ENCODE measurements at regions not wholly inside any gene's neighbourhood (a gene's known extent, or its start where the extent isn't known, plus 50 kb on each side); places are given as distances from the start of the nearest gene placed in this dataset.

GRCh38 chr13:31955101-31955500 lies 76.5 kb upstream of the FRY start:
- no peak overlapping the region for H3K27ac ChIP-seq
- DNase-seq (ENCODE audit: low read depth, low spot score), result no peak

- H3K27ac ChIP-seq, result no peak overlapping the region
Measured at GRCh38 chr13:31955741-31956140, 75.8 kb upstream of the FRY start.

GRCh38 chr13:31956980-31957644 lies 74.5 kb upstream of the FRY start:
- no peak for DNase-seq (ENCODE audit: low read depth, low spot score)
- no peak overlapping the region for H3K27ac ChIP-seq

More at GRCh38 chr13:31955741-31956140, 75.8 kb upstream of the FRY start:
- no peak for DNase-seq (ENCODE audit: low read depth, low spot score)

GRCh38 chr13:31957772-31958171 lies 73.8 kb upstream of the FRY start:
- DNase-seq (ENCODE audit: low read depth, low spot score), result no peak

GRCh38 chr13:31962731-31963370 lies 68.7 kb upstream of the FRY start:
- H3K27ac ChIP-seq, result no peak overlapping the region
- DNase-seq (ENCODE audit: low read depth, low spot score), result no peak

More at GRCh38 chr13:31957772-31958171, 73.8 kb upstream of the FRY start:
- H3K27ac ChIP-seq, result no peak overlapping the region

- DNase-seq (ENCODE audit: low read depth, low spot score), result no peak
- peak overlapping the region; percentile 15 for H3K27ac ChIP-seq
Measured at GRCh38 chr13:31963631-31964030, 67.9 kb upstream of the FRY start.

- peak overlapping the region; percentile 15 for H3K27ac ChIP-seq
- no peak for DNase-seq (ENCODE audit: low read depth, low spot score)
Measured at GRCh38 chr13:31964168-31964567, 67.4 kb upstream of the FRY start.

- no peak overlapping the region for H3K27ac ChIP-seq
- no peak for DNase-seq (ENCODE audit: low read depth, low spot score)
Measured at GRCh38 chr13:31965361-31966066, 66.1 kb upstream of the FRY start.

GRCh38 chr13:31967155-31967554 lies 64.4 kb upstream of the FRY start:
- DNase-seq (ENCODE audit: low read depth, low spot score), result no peak
- H3K27ac ChIP-seq, result no peak overlapping the region

- no peak overlapping the region for H3K27ac ChIP-seq
- no peak for DNase-seq (ENCODE audit: low read depth, low spot score)
Measured at GRCh38 chr13:31968473-31968872, 63.1 kb upstream of the FRY start.

GRCh38 chr13:31970231-31970930 lies 61.2 kb upstream of the FRY start:
- H3K27ac ChIP-seq, result peak overlapping the region; percentile 62
- DNase-seq (ENCODE audit: low read depth, low spot score), result peak; percentile 74

- no peak overlapping the region for H3K27ac ChIP-seq
- no peak for DNase-seq (ENCODE audit: low read depth, low spot score)
Measured at GRCh38 chr13:31972453-31972852, 59.1 kb upstream of the FRY start.

- no peak overlapping the region for H3K27ac ChIP-seq
- DNase-seq (ENCODE audit: low read depth, low spot score), result no peak
Measured at GRCh38 chr13:31978021-31978420, 53.6 kb upstream of the FRY start.

GRCh38 chr13:31980830-31981229 lies 50.7 kb upstream of the FRY start:
- H3K27ac ChIP-seq, result peak overlapping the region; percentile 64
- no peak for DNase-seq (ENCODE audit: low read depth, low spot score)
